SJCRH30 (cell line): ENCODE measurements at regions not wholly inside any gene's neighbourhood (a gene's known extent, or its start where the extent isn't known, plus 50 kb on each side); places are given as distances from the start of the nearest gene placed in this dataset.
A peak's percentile ranks its signal among the peaks of the same experiment; 100 is the strongest.
"Not testable (repeated sequence)": the region's sequence is repeated elsewhere in the genome, so short reads cannot be mapped to it uniquely, and the experiment has no call there.

Source experiments
- DNase-seq, 2 experiments: peaks; one replicate each; pipeline ENCODE4 v3.0.0-alpha.2; 2015 to 2020
- H3K27ac ChIP-seq: fragments of 250-450 bp; sonication (Bioruptor Pico); 2 replicates; pipeline ENCODE4 v1.5.1; 2020; ENCODE audit warnings: mild to moderate bottlenecking, moderate library complexity
- H3K27me3 ChIP-seq: fragments of 250-450 bp; sonication (Bioruptor Pico); 2 replicates; pipeline ENCODE4 v1.5.1; 2020; ENCODE audit warnings: mild to moderate bottlenecking, moderate library complexity
- H3K36me3 ChIP-seq: fragments of 250-450 bp; sonication (Bioruptor Pico); 2 replicates; pipeline ENCODE4 v1.5.1; 2020; ENCODE audit warnings: mild to moderate bottlenecking, moderate library complexity
- H3K4me1 ChIP-seq: fragments of 250-450 bp; sonication (Bioruptor Pico); 2 replicates; pipeline ENCODE4 v1.5.1; 2020; ENCODE audit warnings: mild to moderate bottlenecking, moderate library complexity
- H3K4me3 ChIP-seq: fragments of 250-450 bp; sonication (Bioruptor Pico); 2 replicates; pipeline ENCODE4 v1.5.1; 2020; ENCODE audit warnings: mild to moderate bottlenecking, moderate library complexity
- H3K9me3 ChIP-seq: fragments of 250-450 bp; sonication (Bioruptor Pico); replicated peaks from 2 replicates; pipeline ENCODE4 v1.5.1; 2020; ENCODE audit warnings: mild to moderate bottlenecking, moderate library complexity

GRCh38 chr3:153640689-153641665 lies 479.0 kb downstream of the RAP2B start:
- H3K27ac ChIP-seq = no peak overlapping the region
- peak; percentile 6 to 10 for DNase-seq
- H3K4me3 ChIP-seq = no peak overlapping the region
- no peaks in the 10 kb centered on the region for H3K27me3 ChIP-seq
- no peaks in the 10 kb centered on the region for H3K9me3 ChIP-seq
- H3K36me3 ChIP-seq = no peaks in the 10 kb centered on the region
- no peaks in the 10 kb centered on the region for H3K4me1 ChIP-seq

DNA sequence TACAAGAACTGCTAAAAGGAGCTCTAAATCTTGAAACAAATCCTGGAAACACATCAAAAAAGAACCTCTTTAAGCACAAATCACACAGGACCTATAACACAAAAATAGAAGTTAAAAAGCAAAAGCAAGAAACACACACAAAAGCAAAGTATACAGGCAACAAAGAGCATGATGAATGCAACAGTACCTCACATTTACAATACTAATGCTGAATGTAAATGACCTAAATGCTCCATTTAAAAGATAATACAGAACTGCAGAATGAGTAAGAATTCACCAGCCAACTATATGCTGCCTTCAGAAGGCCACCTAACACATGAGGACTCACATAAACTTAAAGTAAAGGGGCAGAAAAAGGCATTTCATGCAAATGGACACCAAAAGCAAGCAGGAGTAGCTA lies 478.6 kb upstream of the ARHGEF26 start:
- DNase-seq, H3K4me3 ChIP-seq, H3K9me3 ChIP-seq, H3K27me3 ChIP-seq, H3K36me3 ChIP-seq, H3K4me1 ChIP-seq, H3K27ac ChIP-seq: not testable (repeated sequence)

GRCh38 chr3:153643471-153643870 lies 477.7 kb upstream of the ARHGEF26 start:
- not testable (repeated sequence) for H3K27me3 ChIP-seq, DNase-seq, H3K4me1 ChIP-seq, H3K4me3 ChIP-seq, H3K9me3 ChIP-seq, H3K27ac ChIP-seq, H3K36me3 ChIP-seq

DNA sequence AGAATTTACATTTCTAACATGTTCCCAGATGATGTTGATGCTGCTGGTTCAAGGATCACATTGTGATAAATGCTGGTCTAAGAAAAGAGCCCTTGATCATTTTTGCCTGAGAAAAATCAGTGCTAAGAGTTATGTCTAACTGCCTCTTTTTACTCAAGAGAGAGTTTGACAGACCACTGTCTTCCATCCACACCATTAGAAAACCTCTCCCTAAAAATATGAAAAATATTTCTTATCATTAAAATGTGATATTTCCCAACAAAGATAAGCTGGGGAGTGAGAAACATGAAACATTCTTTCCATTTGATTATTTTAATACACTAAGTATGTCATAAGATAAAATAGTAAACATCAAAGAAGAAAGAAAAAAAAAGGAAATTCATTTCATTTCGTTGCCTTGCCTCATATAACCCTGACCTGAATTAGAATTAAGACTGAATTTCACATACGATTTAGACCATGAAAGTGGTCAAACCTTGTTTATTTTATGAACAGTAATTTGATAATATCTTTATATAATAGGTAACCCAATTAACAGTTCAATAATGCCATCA lies 471.8 kb upstream of the ARHGEF26 start:
- Histone ChIP-seq H3K27ac (no peak overlapping the region), H3K36me3 (no peaks in the 10 kb centered on the region), H3K4me3 (no peak overlapping the region), H3K9me3 (no peaks in the 10 kb centered on the region), H3K27me3 (no peaks in the 10 kb centered on the region), H3K4me1 (no peaks in the 10 kb centered on the region)
- no peak for DNase-seq

- no peaks in the 10 kb centered on the region for H3K27me3 ChIP-seq
- H3K27ac ChIP-seq = no peak overlapping the region
- no peaks in the 10 kb centered on the region for H3K9me3 ChIP-seq
- no peaks in the 10 kb centered on the region for H3K4me1 ChIP-seq
- no peaks in the 10 kb centered on the region for H3K36me3 ChIP-seq
- no peak overlapping the region for H3K4me3 ChIP-seq
- DNase-seq = no peak
Measured at GRCh38 chr3:153652076-153652475, 469.1 kb upstream of the ARHGEF26 start.

- no peaks in the 10 kb centered on the region for H3K36me3 ChIP-seq
- no peak overlapping the region for H3K4me3 ChIP-seq
- no peak overlapping the region for H3K27ac ChIP-seq
- no peaks in the 10 kb centered on the region for H3K4me1 ChIP-seq
- H3K9me3 ChIP-seq = no peaks in the 10 kb centered on the region
- H3K27me3 ChIP-seq = no peaks in the 10 kb centered on the region
- DNase-seq = no peak
Measured at GRCh38 chr3:153657046-153657445, 464.1 kb upstream of the ARHGEF26 start.

DNA sequence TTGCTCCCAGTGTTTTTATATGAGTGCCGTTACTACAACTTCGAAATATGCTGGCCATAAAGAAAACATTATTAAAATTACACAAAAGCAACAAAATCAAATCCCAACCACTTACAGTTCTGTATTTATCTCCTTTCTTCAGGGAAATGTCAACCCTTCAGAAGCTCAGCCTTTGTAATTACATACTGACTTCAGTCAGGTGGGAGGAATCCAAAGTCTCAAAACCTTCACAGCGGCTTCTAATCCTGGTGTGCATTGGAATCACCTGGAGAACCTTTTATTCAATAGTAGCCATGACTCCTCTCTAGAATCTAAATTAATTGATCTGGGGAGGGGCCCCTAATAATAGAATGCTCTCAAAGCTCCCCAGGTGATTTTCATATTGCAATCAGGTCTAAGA lies 463.7 kb upstream of the ARHGEF26 start:
- Histone ChIP-seq H3K36me3 (no peaks in the 10 kb centered on the region), H3K9me3 (no peaks in the 10 kb centered on the region), H3K27ac (no peak overlapping the region), H3K27me3 (no peaks in the 10 kb centered on the region), H3K4me3 (no peak overlapping the region), H3K4me1 (no peaks in the 10 kb centered on the region)
- DNase-seq = no peak

DNA sequence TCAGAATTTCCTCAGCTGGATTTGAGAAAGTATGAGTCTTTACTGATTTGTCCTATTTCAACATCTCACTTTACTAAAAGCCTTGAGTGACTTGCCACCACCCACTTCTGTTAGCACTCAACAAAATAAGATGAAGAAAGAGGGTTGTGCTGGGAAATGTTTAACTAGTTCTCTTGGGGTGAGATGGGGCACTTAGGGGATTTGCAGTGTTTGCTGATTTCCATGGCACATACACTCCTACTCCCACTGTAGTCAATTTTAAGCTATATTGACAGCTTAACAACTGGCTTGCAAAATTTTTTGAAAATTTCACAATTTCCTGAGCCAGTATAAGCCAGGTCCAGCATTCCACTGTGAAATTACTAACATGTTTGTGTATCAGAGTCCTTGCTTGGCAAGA lies 463.1 kb upstream of the ARHGEF26 start:
- no peaks in the 10 kb centered on the region for H3K27me3 ChIP-seq
- no peak overlapping the region for H3K27ac ChIP-seq
- H3K36me3 ChIP-seq = no peaks in the 10 kb centered on the region
- H3K4me1 ChIP-seq = no peaks in the 10 kb centered on the region
- no peak for DNase-seq
- no peak overlapping the region for H3K4me3 ChIP-seq
- H3K9me3 ChIP-seq = no peaks in the 10 kb centered on the region

- DNase-seq = no peak
- Histone ChIP-seq H3K27me3 (no peaks in the 10 kb centered on the region), H3K4me3 (no peak overlapping the region), H3K9me3 (no peaks in the 10 kb centered on the region), H3K36me3 (no peaks in the 10 kb centered on the region), H3K27ac (no peak overlapping the region), H3K4me1 (no peaks in the 10 kb centered on the region)
Measured at GRCh38 chr3:153666991-153667740, 454.0 kb upstream of the ARHGEF26 start.

DNA sequence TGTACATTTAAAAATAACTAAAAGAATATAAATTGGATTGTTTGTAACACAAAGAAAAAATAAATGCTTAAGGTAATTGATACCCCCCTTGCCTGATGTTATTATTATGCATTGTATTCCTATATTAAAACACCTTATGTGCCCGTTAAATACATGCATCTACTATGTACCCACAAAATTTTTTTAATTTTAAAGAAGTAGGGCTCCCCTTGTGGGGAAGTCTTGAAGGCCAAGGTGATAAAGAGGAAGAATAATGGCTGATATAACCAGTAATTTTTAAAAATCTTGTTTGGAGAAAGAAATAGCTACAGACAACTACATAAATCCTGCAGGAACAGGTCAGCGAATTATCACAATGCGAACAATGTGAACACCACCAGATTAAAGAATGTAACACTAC lies 451.7 kb upstream of the ARHGEF26 start:
- no peak overlapping the region for H3K27ac ChIP-seq
- H3K36me3 ChIP-seq = no peaks in the 10 kb centered on the region
- no peaks in the 10 kb centered on the region for H3K4me1 ChIP-seq
- no peaks in the 10 kb centered on the region for H3K27me3 ChIP-seq
- DNase-seq = no peak
- no peaks in the 10 kb centered on the region for H3K9me3 ChIP-seq
- no peak overlapping the region for H3K4me3 ChIP-seq

GRCh38 chr3:153670577-153670976 lies 450.6 kb upstream of the ARHGEF26 start:
- DNase-seq = peak in 1 of 2 experiments; percentile 22
- Histone ChIP-seq H3K4me3 (no peak overlapping the region), H3K9me3 (no peaks in the 10 kb centered on the region), H3K36me3 (no peaks in the 10 kb centered on the region), H3K27me3 (no peaks in the 10 kb centered on the region), H3K27ac (no peak overlapping the region), H3K4me1 (no peaks in the 10 kb centered on the region)

DNA sequence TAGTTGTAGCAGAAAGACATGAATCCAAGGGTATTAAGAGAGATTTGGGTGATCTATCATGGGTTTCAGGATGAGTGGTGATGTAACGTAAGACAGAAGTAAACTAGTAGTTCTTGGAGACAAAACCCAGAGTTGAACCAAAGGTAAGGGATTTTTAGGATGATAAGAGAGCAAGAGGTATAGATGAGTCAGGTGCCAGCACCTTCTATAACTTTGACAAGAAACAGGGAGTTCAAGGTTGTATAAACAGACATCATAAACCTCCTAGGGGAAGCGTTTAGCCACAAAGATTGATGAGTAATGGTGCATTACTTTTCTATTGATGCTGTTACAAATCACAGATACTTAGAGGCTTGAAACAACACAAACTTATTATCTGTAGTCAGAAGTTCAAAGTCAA lies 447.3 kb upstream of the ARHGEF26 start:
- H3K27ac ChIP-seq = no peak overlapping the region
- DNase-seq = no peak
- no peaks in the 10 kb centered on the region for H3K4me1 ChIP-seq
- H3K27me3 ChIP-seq = no peaks in the 10 kb centered on the region
- H3K9me3 ChIP-seq = no peaks in the 10 kb centered on the region
- no peaks in the 10 kb centered on the region for H3K36me3 ChIP-seq
- no peak overlapping the region for H3K4me3 ChIP-seq

- Histone ChIP-seq H3K36me3 (no peaks in the 10 kb centered on the region), H3K4me3 (no peak overlapping the region), H3K27me3 (no peaks in the 10 kb centered on the region), H3K4me1 (no peaks in the 10 kb centered on the region), H3K27ac (no peak overlapping the region), H3K9me3 (no peaks in the 10 kb centered on the region)
- no peak for DNase-seq
Measured at GRCh38 chr3:153679714-153680113, 441.5 kb upstream of the ARHGEF26 start.

- Histone ChIP-seq H3K4me1 (no peaks in the 10 kb centered on the region), H3K36me3 (no peaks in the 10 kb centered on the region), H3K4me3 (no peak overlapping the region), H3K27ac (no peak overlapping the region), H3K9me3 (no peaks in the 10 kb centered on the region), H3K27me3 (no peaks in the 10 kb centered on the region)
- no peak for DNase-seq
Measured at GRCh38 chr3:153680526-153680925, 440.7 kb upstream of the ARHGEF26 start.

DNA sequence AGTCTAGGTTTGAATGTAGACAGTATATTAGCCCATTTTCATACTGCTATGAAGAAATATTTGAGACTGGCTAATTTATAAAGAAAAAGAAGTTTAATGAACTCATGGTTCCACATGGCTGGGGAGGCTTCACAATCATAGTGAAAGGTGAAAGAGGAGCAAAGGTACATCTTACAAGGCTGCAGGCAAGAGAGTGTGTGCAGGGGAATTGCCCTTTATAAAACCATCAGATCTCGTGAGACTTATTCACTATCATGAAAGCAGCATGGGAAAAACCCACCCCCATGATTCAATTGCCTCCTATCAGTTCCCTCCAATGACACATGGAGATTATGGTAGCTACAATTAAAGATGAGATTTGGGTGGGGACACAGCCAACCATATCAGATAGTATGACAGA lies 440.1 kb upstream of the ARHGEF26 start:
- no peak for DNase-seq
- no peaks in the 10 kb centered on the region for H3K36me3 ChIP-seq
- H3K4me3 ChIP-seq = no peak overlapping the region
- H3K4me1 ChIP-seq = no peaks in the 10 kb centered on the region
- H3K27ac ChIP-seq = no peak overlapping the region
- no peaks in the 10 kb centered on the region for H3K27me3 ChIP-seq
- H3K9me3 ChIP-seq = no peaks in the 10 kb centered on the region
